ENCODE measurements at regions not wholly inside any gene's neighbourhood (a gene's known extent, or its start where the extent isn't known, plus 50 kb on each side); places are given as distances from the start of the nearest gene placed in this dataset.

GRCh38 chr5:61910771-61911170 is 395.2 kb upstream of the KIF2A start:
- Mint-ChIP-seq H3K27ac (no peak overlapping the region), H3K27me3 (ENCODE audit: insufficient read depth) (no peaks in the 10 kb centered on the region), H3K9me3 (peaks cover 16% of the 10 kb centered on the region), H3K36me3 (ENCODE audit: low read depth) (no peaks in the 10 kb centered on the region), H3K4me3 (no peak overlapping the region), H3K4me1 (peaks cover 9% of the 10 kb centered on the region)
- Histone ChIP-seq H3K4me3 (ENCODE audit: low read length) (no peak overlapping the region), H3K9me3 (ENCODE audit: control insufficient read depth, low read length) (peaks cover 6% of the 10 kb centered on the region), H3K4me1 (ENCODE audit: control insufficient read depth, insufficient read depth, low read length) (peaks cover 3% of the 10 kb centered on the region), H3K27ac (ENCODE audit: low read depth, low read length) (no peak overlapping the region), H3K36me3 (ENCODE audit: control insufficient read depth, insufficient read depth, low read length) (no peaks in the 10 kb centered on the region), H3K9ac (ENCODE audit: extremely low read depth, low read length, poor library complexity, severe bottlenecking) (no peak overlapping the region), H3K27me3 (ENCODE audit: control insufficient read depth, insufficient read depth, low read length, poor library complexity, severe bottlenecking) (no peaks in the 10 kb centered on the region)
- 87 to 100% methylated on average over 1 to 2 of the region's 2 CpGs for WGBS, 2 experiments (ENCODE audit: insufficient coverage in 1 of 2, insufficient read length in 1 of 2)
- no peak for DNase-seq
- no peak for TF ChIP-seq CTCF (conservative IDR thresholded peaks at IDR 0.05)

GRCh38 chr5:61912559-61912958 is 393.4 kb upstream of the KIF2A start:
- no peaks in the 10 kb centered on the region for H3K36me3 Mint-ChIP-seq (ENCODE audit: low read depth)
- H3K9me3 Mint-ChIP-seq: peaks cover 16% of the 10 kb centered on the region

GRCh38 chr5:61915646-61916045 is 390.4 kb upstream of the KIF2A start:
- Histone ChIP-seq H3K36me3 (ENCODE audit: control insufficient read depth, insufficient read depth, low read length) (no peaks in the 10 kb centered on the region), H3K9me3 (ENCODE audit: control insufficient read depth, low read length) (peaks cover 6% of the 10 kb centered on the region), H3K27ac (ENCODE audit: low read depth, low read length) (no peak overlapping the region), H3K4me1 (ENCODE audit: control insufficient read depth, insufficient read depth, low read length) (no peaks in the 10 kb centered on the region), H3K9ac (ENCODE audit: extremely low read depth, low read length, poor library complexity, severe bottlenecking) (no peak overlapping the region), H3K27me3 (ENCODE audit: control insufficient read depth, insufficient read depth, low read length, poor library complexity, severe bottlenecking) (no peaks in the 10 kb centered on the region), H3K4me3 (ENCODE audit: low read length) (no peak overlapping the region)
- no peaks in the 10 kb centered on the region for H3K4me1 Mint-ChIP-seq
- peak; percentile 62 for TF ChIP-seq CTCF (conservative IDR thresholded peaks at IDR 0.05)
- 84 to 85% methylated on average over 2 to 4 of the region's 4 CpGs for WGBS, 2 experiments (ENCODE audit: insufficient coverage in 1 of 2, insufficient read length in 1 of 2)
- peak; percentile 72 for DNase-seq
- peaks cover 16% of the 10 kb centered on the region for H3K9me3 Mint-ChIP-seq
- no peak overlapping the region for H3K27ac Mint-ChIP-seq
- H3K4me3 Mint-ChIP-seq: no peak overlapping the region
- no peaks in the 10 kb centered on the region for H3K27me3 Mint-ChIP-seq (ENCODE audit: insufficient read depth)
- no peaks in the 10 kb centered on the region for H3K36me3 Mint-ChIP-seq (ENCODE audit: low read depth)

More at GRCh38 chr5:61912559-61912958, 393.4 kb upstream of the KIF2A start:
- TF ChIP-seq CTCF (conservative IDR thresholded peaks at IDR 0.05): no peak
- peaks cover 6% of the 10 kb centered on the region for H3K9me3 ChIP-seq (ENCODE audit: control insufficient read depth, low read length)
- H3K36me3 ChIP-seq (ENCODE audit: control insufficient read depth, insufficient read depth, low read length): no peaks in the 10 kb centered on the region
- H3K4me1 Mint-ChIP-seq: no peaks in the 10 kb centered on the region
- DNase-seq: no peak
- WGBS, 2 experiments (ENCODE audit: insufficient coverage in 1 of 2, insufficient read length in 1 of 2): 93 to 95% methylated on average over 3 to 6 of the region's 6 CpGs
- H3K9ac ChIP-seq (ENCODE audit: extremely low read depth, low read length, poor library complexity, severe bottlenecking): no peak overlapping the region
- H3K27ac ChIP-seq (ENCODE audit: low read depth, low read length): no peak overlapping the region
- no peaks in the 10 kb centered on the region for H3K27me3 ChIP-seq (ENCODE audit: control insufficient read depth, insufficient read depth, low read length, poor library complexity, severe bottlenecking)
- H3K27ac Mint-ChIP-seq: no peak overlapping the region
- no peak overlapping the region for H3K4me3 ChIP-seq (ENCODE audit: low read length)
- no peaks in the 10 kb centered on the region for H3K27me3 Mint-ChIP-seq (ENCODE audit: insufficient read depth)
- H3K4me1 ChIP-seq (ENCODE audit: control insufficient read depth, insufficient read depth, low read length): no peaks in the 10 kb centered on the region
- H3K4me3 Mint-ChIP-seq: no peak overlapping the region
